A549 (cell line): ENCODE measurements at regions not wholly inside any gene's neighbourhood (a gene's known extent, or its start where the extent isn't known, plus 50 kb on each side); places are given as distances from the start of the nearest gene placed in this dataset.

ENCODE experiments used
- CHD4 ChIP-seq: fragments of 200-600 bp; sonication (generic); IDR thresholded peaks from 2 replicates; pipeline ENCODE4 v1.6.1; 2016; ENCODE audit warnings: antibody characterized with exemption, mild to moderate bottlenecking, borderline replicate concordance
- CTCF ChIP-seq: fragments of >200 bp; sonication (Bioruptor Twin); formaldehyde crosslinking; IDR thresholded peaks from 3 replicates; pipeline ENCODE4 v1.5.1; 2016
- EP300 ChIP-seq, 2 experiments: fragments of >200 bp; sonication (Bioruptor Twin); formaldehyde crosslinking; IDR thresholded peaks; 2 replicates in 1 of 2; 3 replicates in 1 of 2; pipeline ENCODE4 v1.6.1; 2016 to 2017
- FOSL2 ChIP-seq, 2 experiments: fragments of 450-650 bp in 1 of 2; fragments of >200 bp in 1 of 2; sonication (Bioruptor Twin) in 1 of 2; formaldehyde crosslinking; IDR thresholded peaks; 2 replicates each; pipeline versions ENCODE4 v1.5.0 to v1.6.1; 2016 to 2020; ENCODE audit warnings: mild to moderate bottlenecking in 1 of 2, moderate library complexity in 1 of 2
- KDM1A ChIP-seq: fragments of 200-600 bp; sonication (generic); IDR thresholded peaks from 2 replicates; pipeline ENCODE4 v1.6.1; 2016; ENCODE audit warnings: low read depth, mild to moderate bottlenecking
- POLR2A ChIP-seq: IDR thresholded peaks from 2 replicates; pipeline ENCODE4 v1.6.1; 2012; ENCODE audit warnings: mild to moderate bottlenecking, low read length
- REST ChIP-seq: fragments of 200-600 bp; sonication (generic); IDR thresholded peaks from 2 replicates; pipeline ENCODE4 v1.6.1; 2016; ENCODE audit warnings: antibody characterized with exemption, mild to moderate bottlenecking, moderate library complexity
- TP53 ChIP-seq: fragments of 250-450 bp; sonication (Bioruptor Pico); IDR thresholded peaks from 2 replicates; pipeline ENCODE4 v1.5.0; 2021; ENCODE audit warnings: mild to moderate bottlenecking, moderate library complexity

GRCh38 chr3:13137941-13138832 is 65.0 kb upstream of the IQSEC1 start:
- TF ChIP-seq TP53 (CRISPR knock-in tag) = no peak
- TF ChIP-seq EP300 (IDR thresholded peaks at IDR 0.05) = no peak
- no peak for TF ChIP-seq POLR2A
- TF ChIP-seq KDM1A = no peak
- TF ChIP-seq REST = no peak
- no peak for TF ChIP-seq CTCF
- no peak for TF ChIP-seq FOSL2 (IDR thresholded peaks at IDR 0.05)
- no peak for TF ChIP-seq FOSL2 (CRISPR knock-in tag; IDR thresholded peaks at IDR 0.05)
- no peak for TF ChIP-seq CHD4
